ENCODE measurements at regions not wholly inside any gene's neighbourhood (a gene's known extent, or its start where the extent isn't known, plus 50 kb on each side); places are given as distances from the start of the nearest gene placed in this dataset.
"Not testable (repeated sequence)": the region's sequence is repeated elsewhere in the genome, so short reads cannot be mapped to it uniquely, and the experiment has no call there.

GRCh38 chrX:43238461-43238945 is 417.6 kb upstream of the MAOA start:
- H3K4me1 ChIP-seq (ENCODE audit: control insufficient read depth, insufficient read depth, low read length), result no peaks in the 10 kb centered on the region
- DNase-seq (ENCODE audit: low read depth), result no peak
- H3K27me3 ChIP-seq (replicated peaks; ENCODE audit: control insufficient read depth, insufficient read depth, low read length), result peaks cover 7% of the 10 kb centered on the region
- H3K9ac ChIP-seq (ENCODE audit: low read length), result no peak overlapping the region
- no peaks in the 10 kb centered on the region for H3K9me3 ChIP-seq (ENCODE audit: control insufficient read depth, low read length)
- no peaks in the 10 kb centered on the region for H3K36me3 ChIP-seq (ENCODE audit: control insufficient read depth, insufficient read depth, low read length, severe bottlenecking)
- H3K4me3 ChIP-seq (ENCODE audit: low read length), result no peak overlapping the region

- H3K9me3 ChIP-seq (ENCODE audit: control insufficient read depth, low read length), result no peaks in the 10 kb centered on the region
Observed at GRCh38 chrX:43239356-43239755, 416.7 kb upstream of the MAOA start.

GRCh38 chrX:43255596-43255995 is 400.5 kb upstream of the MAOA start:
- no peaks in the 10 kb centered on the region for H3K36me3 ChIP-seq (ENCODE audit: control insufficient read depth, insufficient read depth, low read length, severe bottlenecking)
- no peak overlapping the region for H3K9ac ChIP-seq (ENCODE audit: low read length)
- no peaks in the 10 kb centered on the region for H3K4me1 ChIP-seq (ENCODE audit: control insufficient read depth, insufficient read depth, low read length)
- no peaks in the 10 kb centered on the region for H3K9me3 ChIP-seq (ENCODE audit: control insufficient read depth, low read length)
- H3K27me3 ChIP-seq (replicated peaks; ENCODE audit: control insufficient read depth, insufficient read depth, low read length), result peaks cover 8% of the 10 kb centered on the region
- H3K4me3 ChIP-seq (ENCODE audit: low read length), result no peak overlapping the region
- no peak for DNase-seq (ENCODE audit: low read depth)

More at GRCh38 chrX:43239356-43239755, 416.7 kb upstream of the MAOA start:
- Histone ChIP-seq H3K9ac (ENCODE audit: low read length) (no peak overlapping the region), H3K27me3 (replicated peaks; ENCODE audit: control insufficient read depth, insufficient read depth, low read length) (peaks cover 7% of the 10 kb centered on the region), H3K36me3 (ENCODE audit: control insufficient read depth, insufficient read depth, low read length, severe bottlenecking) (no peaks in the 10 kb centered on the region), H3K4me3 (ENCODE audit: low read length) (no peak overlapping the region), H3K4me1 (ENCODE audit: control insufficient read depth, insufficient read depth, low read length) (no peaks in the 10 kb centered on the region)
- DNase-seq (ENCODE audit: low read depth), result no peak

GRCh38 chrX:43266487-43266886 is 389.6 kb upstream of the MAOA start:
- no peak for DNase-seq (ENCODE audit: low read depth)
- Histone ChIP-seq H3K27me3 (replicated peaks; ENCODE audit: control insufficient read depth, insufficient read depth, low read length) (no peaks in the 10 kb centered on the region), H3K9me3 (ENCODE audit: control insufficient read depth, low read length) (peaks cover 11% of the 10 kb centered on the region)

GRCh38 chrX:43267652-43268051 is 388.4 kb upstream of the MAOA start:
- Histone ChIP-seq H3K27me3 (replicated peaks; ENCODE audit: control insufficient read depth, insufficient read depth, low read length) (no peaks in the 10 kb centered on the region), H3K4me1 (ENCODE audit: control insufficient read depth, insufficient read depth, low read length) (no peaks in the 10 kb centered on the region), H3K9ac (ENCODE audit: low read length) (no peak overlapping the region), H3K36me3 (ENCODE audit: control insufficient read depth, insufficient read depth, low read length, severe bottlenecking) (no peaks in the 10 kb centered on the region), H3K4me3 (ENCODE audit: low read length) (no peak overlapping the region), H3K9me3 (ENCODE audit: control insufficient read depth, low read length) (peaks cover 11% of the 10 kb centered on the region)
- no peak for DNase-seq (ENCODE audit: low read depth)

More at GRCh38 chrX:43266487-43266886, 389.6 kb upstream of the MAOA start:
- Histone ChIP-seq H3K4me1 (ENCODE audit: control insufficient read depth, insufficient read depth, low read length) (no peaks in the 10 kb centered on the region), H3K4me3 (ENCODE audit: low read length) (no peak overlapping the region), H3K36me3 (ENCODE audit: control insufficient read depth, insufficient read depth, low read length, severe bottlenecking) (no peaks in the 10 kb centered on the region), H3K9ac (ENCODE audit: low read length) (no peak overlapping the region)

GRCh38 chrX:43269201-43269600 is 386.9 kb upstream of the MAOA start:
- DNase-seq (ENCODE audit: low read depth), result no peak
- Histone ChIP-seq H3K4me3 (ENCODE audit: low read length) (no peak overlapping the region), H3K9me3 (ENCODE audit: control insufficient read depth, low read length) (peaks cover 12% of the 10 kb centered on the region), H3K36me3 (ENCODE audit: control insufficient read depth, insufficient read depth, low read length, severe bottlenecking) (no peaks in the 10 kb centered on the region), H3K9ac (ENCODE audit: low read length) (no peak overlapping the region), H3K4me1 (ENCODE audit: control insufficient read depth, insufficient read depth, low read length) (no peaks in the 10 kb centered on the region), H3K27me3 (replicated peaks; ENCODE audit: control insufficient read depth, insufficient read depth, low read length) (no peaks in the 10 kb centered on the region)

GRCh38 chrX:43277879-43278278 is 378.2 kb upstream of the MAOA start:
- peaks cover 13% of the 10 kb centered on the region for H3K9me3 ChIP-seq (ENCODE audit: control insufficient read depth, low read length)
- H3K4me1 ChIP-seq (ENCODE audit: control insufficient read depth, insufficient read depth, low read length), result no peaks in the 10 kb centered on the region
- no peaks in the 10 kb centered on the region for H3K36me3 ChIP-seq (ENCODE audit: control insufficient read depth, insufficient read depth, low read length, severe bottlenecking)
- H3K4me3 ChIP-seq (ENCODE audit: low read length), result no peak overlapping the region
- DNase-seq (ENCODE audit: low read depth), result no peak
- H3K27me3 ChIP-seq (replicated peaks; ENCODE audit: control insufficient read depth, insufficient read depth, low read length), result no peaks in the 10 kb centered on the region
- H3K9ac ChIP-seq (ENCODE audit: low read length), result no peak overlapping the region

GRCh38 chrX:43278440-43278839 is 377.7 kb upstream of the MAOA start:
- no peak for DNase-seq (ENCODE audit: low read depth)
- Histone ChIP-seq H3K9ac (ENCODE audit: low read length) (no peak overlapping the region), H3K36me3 (ENCODE audit: control insufficient read depth, insufficient read depth, low read length, severe bottlenecking) (no peaks in the 10 kb centered on the region), H3K4me1 (ENCODE audit: control insufficient read depth, insufficient read depth, low read length) (no peaks in the 10 kb centered on the region), H3K9me3 (ENCODE audit: control insufficient read depth, low read length) (peaks cover 13% of the 10 kb centered on the region), H3K27me3 (replicated peaks; ENCODE audit: control insufficient read depth, insufficient read depth, low read length) (no peaks in the 10 kb centered on the region), H3K4me3 (ENCODE audit: low read length) (no peak overlapping the region)

- no peak overlapping the region for H3K4me3 ChIP-seq (ENCODE audit: low read length)
- DNase-seq (ENCODE audit: low read depth), result no peak
Observed at GRCh38 chrX:43279341-43279808, 376.7 kb upstream of the MAOA start.

GRCh38 chrX:43283187-43283586 is 372.9 kb upstream of the MAOA start:
- no peaks in the 10 kb centered on the region for H3K9me3 ChIP-seq (ENCODE audit: control insufficient read depth, low read length)
- H3K4me1 ChIP-seq (ENCODE audit: control insufficient read depth, insufficient read depth, low read length), result no peaks in the 10 kb centered on the region
- DNase-seq (ENCODE audit: low read depth), result no peak
- H3K9ac ChIP-seq (ENCODE audit: low read length), result no peak overlapping the region
- no peaks in the 10 kb centered on the region for H3K36me3 ChIP-seq (ENCODE audit: control insufficient read depth, insufficient read depth, low read length, severe bottlenecking)
- H3K27me3 ChIP-seq (replicated peaks; ENCODE audit: control insufficient read depth, insufficient read depth, low read length), result peaks cover 3% of the 10 kb centered on the region
- no peak overlapping the region for H3K4me3 ChIP-seq (ENCODE audit: low read length)

More at GRCh38 chrX:43279341-43279808, 376.7 kb upstream of the MAOA start:
- no peaks in the 10 kb centered on the region for H3K36me3 ChIP-seq (ENCODE audit: control insufficient read depth, insufficient read depth, low read length, severe bottlenecking)
- H3K27me3 ChIP-seq (replicated peaks; ENCODE audit: control insufficient read depth, insufficient read depth, low read length), result no peaks in the 10 kb centered on the region
- peaks cover 9% of the 10 kb centered on the region for H3K9me3 ChIP-seq (ENCODE audit: control insufficient read depth, low read length)
- no peaks in the 10 kb centered on the region for H3K4me1 ChIP-seq (ENCODE audit: control insufficient read depth, insufficient read depth, low read length)
- no peak overlapping the region for H3K9ac ChIP-seq (ENCODE audit: low read length)

GRCh38 chrX:43311625-43312024 is 344.5 kb upstream of the MAOA start:
- not testable (repeated sequence) for H3K4me1 ChIP-seq (ENCODE audit: control insufficient read depth, insufficient read depth, low read length); DNase-seq (ENCODE audit: low read depth); H3K9ac ChIP-seq (ENCODE audit: low read length); H3K9me3 ChIP-seq (ENCODE audit: control insufficient read depth, low read length); H3K36me3 ChIP-seq (ENCODE audit: control insufficient read depth, insufficient read depth, low read length, severe bottlenecking); H3K27me3 ChIP-seq (replicated peaks; ENCODE audit: control insufficient read depth, insufficient read depth, low read length); H3K4me3 ChIP-seq (ENCODE audit: low read length)

- H3K27me3 ChIP-seq (replicated peaks; ENCODE audit: control insufficient read depth, insufficient read depth, low read length), result peaks cover 4% of the 10 kb centered on the region
- no peaks in the 10 kb centered on the region for H3K36me3 ChIP-seq (ENCODE audit: control insufficient read depth, insufficient read depth, low read length, severe bottlenecking)
- no peak for DNase-seq (ENCODE audit: low read depth)
- H3K4me1 ChIP-seq (ENCODE audit: control insufficient read depth, insufficient read depth, low read length), result no peaks in the 10 kb centered on the region
- no peaks in the 10 kb centered on the region for H3K9me3 ChIP-seq (ENCODE audit: control insufficient read depth, low read length)
- H3K9ac ChIP-seq (ENCODE audit: low read length), result no peak overlapping the region
- H3K4me3 ChIP-seq (ENCODE audit: low read length), result no peak overlapping the region
Observed at GRCh38 chrX:43313035-43313434, 343.1 kb upstream of the MAOA start.

All from adipocyte (in vitro differentiated cells).